ENCODE measurements at regions not wholly inside any gene's neighbourhood (a gene's known extent, or its start where the extent isn't known, plus 50 kb on each side); places are given as distances from the start of the nearest gene placed in this dataset.

DNA sequence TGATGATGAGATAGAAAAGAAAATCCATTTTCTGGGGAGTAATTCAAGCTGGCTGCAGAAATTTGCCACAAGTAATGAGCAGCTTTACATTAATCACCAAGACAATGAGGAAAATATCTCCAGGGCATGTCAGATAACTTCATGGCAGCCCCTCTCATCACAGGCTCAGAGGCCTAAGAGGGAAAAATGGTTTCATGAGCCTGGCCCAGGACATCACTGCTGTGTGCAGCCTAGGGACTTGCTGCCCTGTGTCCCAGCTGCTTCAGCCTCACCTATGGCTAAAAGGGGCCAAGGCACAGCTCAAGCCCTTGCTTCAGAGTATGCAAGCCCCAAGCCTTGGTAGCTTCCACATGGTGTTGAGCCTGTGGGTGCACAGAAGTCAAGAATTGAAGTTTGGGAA lies 161.7 kb downstream of the OPA1 start:
- H3K36me3 ChIP-seq (ENCODE audit: control insufficient read depth in 3 of 3, insufficient read depth in 3 of 3, low read length in 3 of 3), result no peaks in the 10 kb centered on the region
- H3K9me3 ChIP-seq (ENCODE audit: control insufficient read depth in 3 of 3, low read length in 3 of 3), result peaks cover 0 to 5% (median 0%) of the 10 kb centered on the region in 3 donors
- H3K4me1 ChIP-seq (ENCODE audit: control insufficient read depth in 3 of 3, insufficient read depth in 3 of 3, low read length in 3 of 3), result no peaks in the 10 kb centered on the region
- no peak overlapping the region for H3K4me3 ChIP-seq (ENCODE audit: low read length in 3 of 3)
- no peak overlapping the region for H3K27ac ChIP-seq (ENCODE audit: low read depth, low read length)
- no peaks in the 10 kb centered on the region for H3K27me3 ChIP-seq (ENCODE audit: control insufficient read depth in 3 of 3, insufficient read depth in 3 of 3, low read length in 3 of 3)
- H3K9ac ChIP-seq (ENCODE audit: low read depth in 1 of 3, low read length in 3 of 3), result no peak overlapping the region

DNA sequence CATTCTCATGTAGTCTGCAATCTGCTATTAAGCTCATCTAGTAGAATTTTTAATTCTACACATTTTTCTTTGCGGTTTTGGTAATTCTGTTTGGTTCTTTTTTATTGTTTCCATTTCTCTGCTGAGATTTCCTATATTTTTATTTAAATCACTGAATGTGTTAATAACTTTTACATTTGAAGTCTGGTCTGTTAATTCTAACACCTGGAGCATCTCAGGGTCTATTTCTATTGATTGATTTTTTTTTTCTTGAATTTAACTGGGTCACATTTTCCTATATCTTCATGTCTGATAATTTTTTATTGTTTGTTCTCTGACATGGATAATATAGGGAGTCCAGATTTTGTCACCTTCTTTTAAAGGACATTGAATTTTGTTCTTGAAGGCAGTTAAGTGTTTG lies 163.5 kb downstream of the OPA1 start:
- Histone ChIP-seq H3K9ac (ENCODE audit: low read depth in 1 of 3, low read length in 3 of 3) (no peak overlapping the region), H3K4me3 (ENCODE audit: low read length in 3 of 3) (no peak overlapping the region), H3K36me3 (ENCODE audit: control insufficient read depth in 3 of 3, insufficient read depth in 3 of 3, low read length in 3 of 3) (no peaks in the 10 kb centered on the region), H3K27ac (ENCODE audit: low read depth, low read length) (no peak overlapping the region), H3K9me3 (ENCODE audit: control insufficient read depth in 3 of 3, low read length in 3 of 3) (peaks cover 0 to 5% (median 0%) of the 10 kb centered on the region in 3 donors), H3K4me1 (ENCODE audit: control insufficient read depth in 3 of 3, insufficient read depth in 3 of 3, low read length in 3 of 3) (no peaks in the 10 kb centered on the region), H3K27me3 (ENCODE audit: control insufficient read depth in 3 of 3, insufficient read depth in 3 of 3, low read length in 3 of 3) (no peaks in the 10 kb centered on the region)

DNA sequence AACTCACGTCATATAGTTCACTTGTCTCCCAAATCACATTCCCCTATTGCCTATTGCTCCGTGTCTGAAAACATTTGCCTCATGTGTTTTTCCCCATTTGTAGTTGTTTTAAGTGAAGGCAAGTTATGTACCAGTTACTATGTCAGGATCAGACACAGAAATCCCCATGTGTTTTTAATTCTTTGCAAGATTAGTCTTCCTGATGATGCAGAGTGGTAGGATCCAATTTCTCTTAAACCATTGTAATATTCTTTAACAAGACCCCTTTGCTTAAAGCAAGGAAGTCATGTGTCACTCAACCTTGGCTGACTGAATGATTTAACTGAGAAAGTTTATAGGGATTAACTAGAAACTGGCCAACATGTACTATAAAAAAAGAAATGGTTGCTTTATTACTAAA lies 164.4 kb downstream of the OPA1 start:
- H3K36me3 ChIP-seq (ENCODE audit: control insufficient read depth in 3 of 3, insufficient read depth in 3 of 3, low read length in 3 of 3), result no peaks in the 10 kb centered on the region
- H3K27me3 ChIP-seq (ENCODE audit: control insufficient read depth in 3 of 3, insufficient read depth in 3 of 3, low read length in 3 of 3), result no peaks in the 10 kb centered on the region
- H3K4me3 ChIP-seq (ENCODE audit: low read length in 3 of 3), result no peak overlapping the region
- H3K9me3 ChIP-seq (ENCODE audit: control insufficient read depth in 3 of 3, low read length in 3 of 3), result peaks cover 0 to 5% (median 0%) of the 10 kb centered on the region in 3 donors
- H3K4me1 ChIP-seq (ENCODE audit: control insufficient read depth in 3 of 3, insufficient read depth in 3 of 3, low read length in 3 of 3), result no peaks in the 10 kb centered on the region
- no peak overlapping the region for H3K9ac ChIP-seq (ENCODE audit: low read depth in 1 of 3, low read length in 3 of 3)
- no peak overlapping the region for H3K27ac ChIP-seq (ENCODE audit: low read depth, low read length)

DNA sequence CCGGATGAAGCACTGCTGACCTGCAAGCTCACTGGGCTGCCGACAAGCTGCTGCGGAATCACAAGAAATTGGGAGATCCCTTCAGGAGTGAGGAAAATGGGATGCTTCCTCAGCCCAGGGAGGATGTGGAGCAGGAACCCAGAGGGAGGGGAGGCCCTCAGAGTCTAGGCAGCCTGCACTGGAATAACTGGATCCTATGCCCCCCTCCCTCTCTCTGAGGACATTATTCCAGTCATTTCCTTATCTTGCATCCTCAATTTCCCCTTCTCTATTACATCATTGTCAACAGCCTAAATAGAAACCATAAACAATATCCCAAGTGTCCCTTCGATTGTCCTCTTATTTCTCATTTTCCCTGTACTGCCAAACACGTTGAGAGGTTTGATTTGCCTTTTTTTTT lies 169.0 kb downstream of the OPA1 start:
- H3K4me3 ChIP-seq (ENCODE audit: low read length in 3 of 3), result no peak overlapping the region
- H3K9me3 ChIP-seq (ENCODE audit: control insufficient read depth in 3 of 3, low read length in 3 of 3), result peaks cover 0 to 4% (median 0%) of the 10 kb centered on the region in 3 donors
- no peak overlapping the region for H3K9ac ChIP-seq (ENCODE audit: low read depth in 1 of 3, low read length in 3 of 3)
- no peaks in the 10 kb centered on the region for H3K36me3 ChIP-seq (ENCODE audit: control insufficient read depth in 3 of 3, insufficient read depth in 3 of 3, low read length in 3 of 3)
- no peaks in the 10 kb centered on the region for H3K4me1 ChIP-seq (ENCODE audit: control insufficient read depth in 3 of 3, insufficient read depth in 3 of 3, low read length in 3 of 3)
- no peaks in the 10 kb centered on the region for H3K27me3 ChIP-seq (ENCODE audit: control insufficient read depth in 3 of 3, insufficient read depth in 3 of 3, low read length in 3 of 3)
- no peak overlapping the region for H3K27ac ChIP-seq (ENCODE audit: low read depth, low read length)

DNA sequence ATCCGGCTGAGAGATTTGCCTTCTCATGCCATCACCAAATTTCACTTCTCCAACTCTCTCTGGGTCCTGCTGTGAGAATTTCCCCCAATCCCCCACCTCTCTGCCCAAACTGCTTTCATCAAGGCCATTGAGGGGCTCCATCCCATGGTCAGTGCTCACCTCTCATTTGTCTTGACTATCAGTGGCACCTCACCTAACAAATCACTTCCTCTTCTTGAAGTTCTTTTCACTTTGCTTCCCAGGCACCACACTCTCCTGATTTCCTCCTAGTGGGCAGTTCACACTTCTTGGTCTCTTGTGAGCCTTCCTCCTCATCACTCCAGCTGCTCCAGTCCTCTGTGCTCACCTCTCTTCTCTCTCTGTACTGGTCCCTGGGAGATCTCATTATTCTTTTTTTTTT lies 169.6 kb downstream of the OPA1 start:
- Histone ChIP-seq H3K9me3 (ENCODE audit: control insufficient read depth in 3 of 3, low read length in 3 of 3) (no peaks in the 10 kb centered on the region), H3K9ac (ENCODE audit: low read depth in 1 of 3, low read length in 3 of 3) (no peak overlapping the region), H3K36me3 (ENCODE audit: control insufficient read depth in 3 of 3, insufficient read depth in 3 of 3, low read length in 3 of 3) (no peaks in the 10 kb centered on the region), H3K4me3 (ENCODE audit: low read length in 3 of 3) (no peak overlapping the region), H3K4me1 (ENCODE audit: control insufficient read depth in 3 of 3, insufficient read depth in 3 of 3, low read length in 3 of 3) (no peaks in the 10 kb centered on the region), H3K27me3 (ENCODE audit: control insufficient read depth in 3 of 3, insufficient read depth in 3 of 3, low read length in 3 of 3) (no peaks in the 10 kb centered on the region), H3K27ac (ENCODE audit: low read depth, low read length) (no peak overlapping the region)

DNA sequence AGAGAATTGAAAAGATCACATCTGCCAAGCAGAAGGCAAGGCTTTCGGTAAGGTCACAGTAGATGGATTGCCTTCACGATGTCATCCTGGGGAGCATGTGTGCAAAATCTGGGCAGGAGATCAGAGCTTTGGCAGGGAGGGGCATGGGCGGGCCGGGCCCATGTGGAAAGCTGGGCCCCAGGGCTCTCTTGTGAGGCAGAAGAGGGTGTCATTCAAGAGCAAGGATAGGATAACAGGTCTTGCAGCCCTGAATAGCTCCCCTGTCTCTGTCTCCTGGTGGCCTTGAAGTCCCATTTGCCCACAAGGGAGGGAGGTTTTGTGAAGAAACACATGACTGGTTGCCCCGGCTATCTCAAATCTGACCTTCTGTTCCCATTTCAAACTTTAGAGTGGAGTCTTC lies 172.0 kb downstream of the OPA1 start:
- Histone ChIP-seq H3K9ac (ENCODE audit: low read depth in 1 of 3, low read length in 3 of 3) (no peak overlapping the region), H3K9me3 (ENCODE audit: control insufficient read depth in 3 of 3, low read length in 3 of 3) (no peaks in the 10 kb centered on the region), H3K27ac (ENCODE audit: low read depth, low read length) (no peak overlapping the region), H3K4me3 (ENCODE audit: low read length in 3 of 3) (no peak overlapping the region), H3K27me3 (ENCODE audit: control insufficient read depth in 3 of 3, insufficient read depth in 3 of 3, low read length in 3 of 3) (no peaks in the 10 kb centered on the region), H3K4me1 (ENCODE audit: control insufficient read depth in 3 of 3, insufficient read depth in 3 of 3, low read length in 3 of 3) (no peaks in the 10 kb centered on the region), H3K36me3 (ENCODE audit: control insufficient read depth in 3 of 3, insufficient read depth in 3 of 3, low read length in 3 of 3) (no peaks in the 10 kb centered on the region)

DNA sequence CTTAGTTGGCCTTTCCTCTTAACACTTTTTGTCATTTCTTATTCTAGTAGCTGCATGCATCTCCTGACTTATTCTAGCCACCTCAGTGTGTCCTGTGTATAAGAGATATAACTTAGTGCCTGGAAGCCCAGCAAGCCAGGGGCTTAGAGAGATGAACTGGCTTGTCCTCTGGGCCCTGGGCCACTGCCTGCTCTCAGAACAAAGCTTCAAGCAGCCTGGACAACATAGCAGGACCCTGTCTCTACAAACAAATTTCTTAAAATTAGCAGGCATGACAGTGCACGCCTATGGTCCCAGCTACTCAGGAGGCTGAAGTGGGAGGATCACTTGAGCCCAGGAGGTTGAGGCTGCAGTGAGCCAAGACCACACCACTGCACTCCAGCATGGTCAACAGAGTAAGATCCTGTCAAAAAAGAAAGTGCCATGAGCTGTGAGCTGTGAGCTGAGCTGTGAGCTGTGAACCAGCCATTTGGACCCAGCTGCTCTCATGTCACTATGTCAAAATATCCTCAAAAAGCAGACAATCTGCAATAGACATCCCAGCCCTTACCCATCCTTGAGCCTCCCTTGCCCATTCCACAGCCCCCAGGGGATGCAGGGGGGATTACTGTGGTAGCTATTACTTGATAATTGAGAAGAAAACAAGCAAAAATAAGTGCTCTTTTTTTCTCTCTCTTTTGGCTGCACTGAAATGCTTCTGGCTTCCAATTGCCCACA lies 174.5 kb downstream of the OPA1 start:
- Histone ChIP-seq H3K4me1 (ENCODE audit: control insufficient read depth in 3 of 3, insufficient read depth in 3 of 3, low read length in 3 of 3) (no peaks in the 10 kb centered on the region), H3K36me3 (ENCODE audit: control insufficient read depth in 3 of 3, insufficient read depth in 3 of 3, low read length in 3 of 3) (no peaks in the 10 kb centered on the region), H3K9ac (ENCODE audit: low read depth in 1 of 3, low read length in 3 of 3) (no peak overlapping the region), H3K27ac (ENCODE audit: low read depth, low read length) (no peak overlapping the region), H3K4me3 (ENCODE audit: low read length in 3 of 3) (no peak overlapping the region), H3K9me3 (ENCODE audit: control insufficient read depth in 3 of 3, low read length in 3 of 3) (no peaks in the 10 kb centered on the region), H3K27me3 (ENCODE audit: control insufficient read depth in 3 of 3, insufficient read depth in 3 of 3, low read length in 3 of 3) (peaks cover 0 to 3% (median 0%) of the 10 kb centered on the region in 3 donors)

DNA sequence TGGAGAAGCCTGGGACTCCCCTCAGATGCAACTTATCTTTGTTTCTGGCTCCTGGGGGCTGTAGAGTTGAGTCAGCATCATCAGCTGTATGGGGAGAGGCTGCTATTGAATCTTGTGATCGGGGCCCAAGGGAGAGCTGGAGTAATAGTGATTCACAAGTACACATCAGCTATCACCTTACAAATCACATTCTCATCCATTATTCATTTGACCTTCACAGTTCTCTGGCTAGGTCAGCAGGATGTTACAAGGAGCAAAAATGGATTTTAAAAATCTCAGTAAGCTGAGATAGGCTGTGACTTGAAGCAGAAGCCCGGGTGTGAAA lies 175.0 kb downstream of the OPA1 start:
- no peaks in the 10 kb centered on the region for H3K4me1 ChIP-seq (ENCODE audit: control insufficient read depth in 3 of 3, insufficient read depth in 3 of 3, low read length in 3 of 3)
- no peaks in the 10 kb centered on the region for H3K36me3 ChIP-seq (ENCODE audit: control insufficient read depth in 3 of 3, insufficient read depth in 3 of 3, low read length in 3 of 3)
- peaks cover 0 to 3% (median 0%) of the 10 kb centered on the region in 3 donors for H3K27me3 ChIP-seq (ENCODE audit: control insufficient read depth in 3 of 3, insufficient read depth in 3 of 3, low read length in 3 of 3)
- H3K9ac ChIP-seq (ENCODE audit: low read depth in 1 of 3, low read length in 3 of 3), result no peak overlapping the region
- H3K9me3 ChIP-seq (ENCODE audit: control insufficient read depth in 3 of 3, low read length in 3 of 3), result no peaks in the 10 kb centered on the region
- no peak overlapping the region for H3K27ac ChIP-seq (ENCODE audit: low read depth, low read length)
- H3K4me3 ChIP-seq (ENCODE audit: low read length in 3 of 3), result no peak overlapping the region

DNA sequence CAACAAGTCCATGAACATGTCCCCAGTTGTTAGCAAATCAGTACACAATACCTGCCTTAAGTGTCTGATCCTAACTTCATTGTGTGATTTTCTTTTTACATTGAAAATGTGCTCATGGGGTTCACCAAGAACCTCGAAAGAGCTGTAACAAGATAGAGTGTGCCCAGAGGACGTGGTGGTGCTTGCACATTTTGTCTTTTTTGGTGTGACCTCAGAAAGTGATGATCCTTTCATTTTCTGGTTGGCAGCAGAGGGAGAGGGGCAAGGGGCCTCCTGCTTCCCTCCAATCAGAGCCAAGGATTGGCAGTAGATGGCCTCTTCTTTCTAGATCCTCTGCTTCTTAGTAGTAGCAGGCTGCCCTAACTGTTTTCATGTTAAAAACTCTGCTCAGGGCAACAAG lies 176.4 kb downstream of the OPA1 start:
- Histone ChIP-seq H3K36me3 (ENCODE audit: control insufficient read depth in 3 of 3, insufficient read depth in 3 of 3, low read length in 3 of 3) (no peaks in the 10 kb centered on the region), H3K9ac (ENCODE audit: low read depth in 1 of 3, low read length in 3 of 3) (no peak overlapping the region), H3K9me3 (ENCODE audit: control insufficient read depth in 3 of 3, low read length in 3 of 3) (no peaks in the 10 kb centered on the region), H3K4me1 (ENCODE audit: control insufficient read depth in 3 of 3, insufficient read depth in 3 of 3, low read length in 3 of 3) (no peaks in the 10 kb centered on the region), H3K27ac (ENCODE audit: low read depth, low read length) (no peak overlapping the region), H3K4me3 (ENCODE audit: low read length in 3 of 3) (no peak overlapping the region), H3K27me3 (ENCODE audit: control insufficient read depth in 3 of 3, insufficient read depth in 3 of 3, low read length in 3 of 3) (peaks cover 3 to 4% (median 3%) of the 10 kb centered on the region in 3 donors)

DNA sequence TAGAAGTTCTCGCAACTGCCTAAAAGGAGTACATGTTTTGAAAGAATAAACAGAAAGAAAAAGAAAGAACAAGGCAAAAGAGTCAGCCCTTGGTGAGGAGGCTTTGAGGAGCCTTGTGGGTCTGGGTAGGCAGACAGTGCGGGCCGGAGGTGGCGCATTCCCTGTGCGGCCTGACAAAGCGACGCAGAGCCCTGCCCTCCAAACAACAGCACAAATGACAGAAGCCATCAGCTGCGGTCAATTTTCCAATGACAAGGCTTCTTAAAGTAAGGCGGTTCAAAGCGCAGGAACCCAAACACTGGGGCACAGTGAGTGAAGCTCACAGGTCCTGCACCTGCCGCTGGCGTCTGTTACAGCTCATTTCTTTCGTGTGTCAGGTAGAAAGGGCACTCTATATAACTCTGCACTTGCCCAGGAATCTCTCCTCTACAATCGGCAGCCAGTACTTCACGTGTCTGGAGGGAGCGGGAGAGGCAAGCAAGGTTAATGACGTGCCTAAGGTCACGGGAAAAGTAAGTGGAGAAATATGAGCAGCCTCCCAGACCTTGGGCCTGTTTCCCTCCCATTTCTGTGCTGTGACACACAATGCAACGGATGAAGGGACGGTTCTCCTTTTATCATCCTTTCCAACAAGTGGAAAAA lies 178.1 kb downstream of the OPA1 start:
- H3K4me1 ChIP-seq (ENCODE audit: control insufficient read depth in 3 of 3, insufficient read depth in 3 of 3, low read length in 3 of 3), result no peaks in the 10 kb centered on the region
- no peak overlapping the region for H3K4me3 ChIP-seq (ENCODE audit: low read length in 3 of 3)
- peaks cover 3 to 15% (median 9%) of the 10 kb centered on the region in 3 donors for H3K27me3 ChIP-seq (ENCODE audit: control insufficient read depth in 3 of 3, insufficient read depth in 3 of 3, low read length in 3 of 3)
- H3K27ac ChIP-seq (ENCODE audit: low read depth, low read length), result no peak overlapping the region
- H3K9me3 ChIP-seq (ENCODE audit: control insufficient read depth in 3 of 3, low read length in 3 of 3), result no peaks in the 10 kb centered on the region
- no peak overlapping the region for H3K9ac ChIP-seq (ENCODE audit: low read depth in 1 of 3, low read length in 3 of 3)
- no peaks in the 10 kb centered on the region for H3K36me3 ChIP-seq (ENCODE audit: control insufficient read depth in 3 of 3, insufficient read depth in 3 of 3, low read length in 3 of 3)
